HCT116 (cell line): ENCODE measurements at regions not wholly inside any gene's neighbourhood (a gene's known extent, or its start where the extent isn't known, plus 50 kb on each side); places are given as distances from the start of the nearest gene placed in this dataset.

ENCODE experiments used
- CTCF ChIP-seq, 3 experiments: fragments of 200-600 bp in 1 of 3; sonication (generic) in 1 of 3; IDR thresholded peaks in 2 of 3; conservative IDR thresholded peaks in 1 of 3; 2 replicates each; pipeline ENCODE4 v1.5.1; 2012 to 2017; ENCODE audit warnings: low read depth in 2 of 3, low read length in 2 of 3, antibody characterized with exemption in 1 of 3, borderline replicate concordance in 1 of 3, control low read depth in 1 of 3, mild to moderate bottlenecking in 1 of 3, mixed read lengths in 1 of 3, mixed run types in 1 of 3, moderate library complexity in 1 of 3; ENCODE audit not compliant: insufficient read depth in 1 of 3
- JUND ChIP-seq: IDR thresholded peaks from 2 replicates; pipeline ENCODE4 v1.6.1; 2012
- POLR2AphosphoS5 ChIP-seq: IDR thresholded peaks from 2 replicates; pipeline ENCODE4 v1.6.1; 2011; ENCODE audit warnings: mild to moderate bottlenecking, low read depth, low read length, moderate library complexity
- SIN3A ChIP-seq: IDR thresholded peaks from 2 replicates; pipeline ENCODE4 v1.6.1; 2012; ENCODE audit warnings: low read depth

GRCh38 chr6:74690365-74690764 is 515.5 kb downstream of the COL12A1 start:
- TF ChIP-seq JUND (no peak), SIN3A (no peak), CTCF (IDR thresholded peaks at IDR 0.05 in 2 of 3, conservative IDR thresholded peaks at IDR 0.05 in 1 of 3; ENCODE audit: borderline replicate concordance in 1 of 3, insufficient read depth in 1 of 3, low read depth in 2 of 3, low read length in 2 of 3) (no peak), POLR2AphosphoS5 (no peak)
